ENCODE measurements at regions not wholly inside any gene's neighbourhood (a gene's known extent, or its start where the extent isn't known, plus 50 kb on each side); places are given as distances from the start of the nearest gene placed in this dataset.

DNA sequence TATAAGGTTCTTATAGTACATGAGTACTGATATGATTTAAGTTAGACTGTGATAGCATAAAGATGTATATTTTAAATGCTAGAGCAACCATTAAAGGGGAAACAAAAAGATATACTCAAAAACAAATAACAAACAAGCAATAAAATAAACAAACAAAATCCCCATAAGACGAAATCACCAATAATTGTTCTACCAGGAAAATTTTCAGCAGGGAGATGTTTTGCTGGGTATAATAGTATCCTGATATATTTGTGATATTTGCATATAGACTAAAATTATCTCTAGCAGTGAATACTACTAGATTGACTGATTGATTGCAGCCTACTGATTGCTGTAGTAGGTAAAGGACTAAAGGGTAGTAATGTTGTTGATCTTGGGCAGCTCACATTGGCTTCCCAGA is 177.4 kb downstream of the TMEM182 start:
- no peak overlapping the region for H3K27ac ChIP-seq (ENCODE audit: low read length)
- no peaks in the 10 kb centered on the region for H3F3A ChIP-seq (ENCODE audit: insufficient read depth, low read length, poor library complexity, severe bottlenecking)
- no peaks in the 10 kb centered on the region for H3K27me3 ChIP-seq (ENCODE audit: insufficient read depth, low read depth, low read length)
- peaks cover 3% of the 10 kb centered on the region for H3K9me3 ChIP-seq (ENCODE audit: low read length)
- H3K4me2 ChIP-seq (ENCODE audit: low read length) = no peak overlapping the region
- no peaks in the 10 kb centered on the region for H3K79me2 ChIP-seq (replicated peaks; ENCODE audit: insufficient read depth, low read length)
- no peaks in the 10 kb centered on the region for H4K20me1 ChIP-seq (ENCODE audit: insufficient read depth)
- no peaks in the 10 kb centered on the region for H3K9me2 ChIP-seq (ENCODE audit: insufficient read depth, low read length)
- H2AFZ ChIP-seq (ENCODE audit: low read depth, low read length) = no peak overlapping the region
- no peak overlapping the region for H3K4me3 ChIP-seq (ENCODE audit: low read length)
- TF ChIP-seq TAF1 (IDR thresholded peaks at IDR 0.05; ENCODE audit: low read depth) (no peak), SMC3 (conservative IDR thresholded peaks at IDR 0.05; ENCODE audit: poor library complexity) (no peak), MXI1 (conservative IDR thresholded peaks at IDR 0.05; ENCODE audit: poor library complexity, severe bottlenecking) (no peak)
- TF ChIP-seq, protein P1, sequence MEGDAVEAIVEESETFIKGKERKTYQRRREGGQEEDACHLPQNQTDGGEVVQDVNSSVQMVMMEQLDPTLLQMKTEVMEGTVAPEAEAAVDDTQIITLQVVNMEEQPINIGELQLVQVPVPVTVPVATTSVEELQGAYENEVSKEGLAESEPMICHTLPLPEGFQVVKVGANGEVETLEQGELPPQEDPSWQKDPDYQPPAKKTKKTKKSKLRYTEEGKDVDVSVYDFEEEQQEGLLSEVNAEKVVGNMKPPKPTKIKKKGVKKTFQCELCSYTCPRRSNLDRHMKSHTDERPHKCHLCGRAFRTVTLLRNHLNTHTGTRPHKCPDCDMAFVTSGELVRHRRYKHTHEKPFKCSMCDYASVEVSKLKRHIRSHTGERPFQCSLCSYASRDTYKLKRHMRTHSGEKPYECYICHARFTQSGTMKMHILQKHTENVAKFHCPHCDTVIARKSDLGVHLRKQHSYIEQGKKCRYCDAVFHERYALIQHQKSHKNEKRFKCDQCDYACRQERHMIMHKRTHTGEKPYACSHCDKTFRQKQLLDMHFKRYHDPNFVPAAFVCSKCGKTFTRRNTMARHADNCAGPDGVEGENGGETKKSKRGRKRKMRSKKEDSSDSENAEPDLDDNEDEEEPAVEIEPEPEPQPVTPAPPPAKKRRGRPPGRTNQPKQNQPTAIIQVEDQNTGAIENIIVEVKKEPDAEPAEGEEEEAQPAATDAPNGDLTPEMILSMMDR (IDR thresholded peaks at IDR 0.05; ENCODE audit: poor library complexity, severe bottlenecking) = no peak
- TF ChIP-seq, protein P2, sequence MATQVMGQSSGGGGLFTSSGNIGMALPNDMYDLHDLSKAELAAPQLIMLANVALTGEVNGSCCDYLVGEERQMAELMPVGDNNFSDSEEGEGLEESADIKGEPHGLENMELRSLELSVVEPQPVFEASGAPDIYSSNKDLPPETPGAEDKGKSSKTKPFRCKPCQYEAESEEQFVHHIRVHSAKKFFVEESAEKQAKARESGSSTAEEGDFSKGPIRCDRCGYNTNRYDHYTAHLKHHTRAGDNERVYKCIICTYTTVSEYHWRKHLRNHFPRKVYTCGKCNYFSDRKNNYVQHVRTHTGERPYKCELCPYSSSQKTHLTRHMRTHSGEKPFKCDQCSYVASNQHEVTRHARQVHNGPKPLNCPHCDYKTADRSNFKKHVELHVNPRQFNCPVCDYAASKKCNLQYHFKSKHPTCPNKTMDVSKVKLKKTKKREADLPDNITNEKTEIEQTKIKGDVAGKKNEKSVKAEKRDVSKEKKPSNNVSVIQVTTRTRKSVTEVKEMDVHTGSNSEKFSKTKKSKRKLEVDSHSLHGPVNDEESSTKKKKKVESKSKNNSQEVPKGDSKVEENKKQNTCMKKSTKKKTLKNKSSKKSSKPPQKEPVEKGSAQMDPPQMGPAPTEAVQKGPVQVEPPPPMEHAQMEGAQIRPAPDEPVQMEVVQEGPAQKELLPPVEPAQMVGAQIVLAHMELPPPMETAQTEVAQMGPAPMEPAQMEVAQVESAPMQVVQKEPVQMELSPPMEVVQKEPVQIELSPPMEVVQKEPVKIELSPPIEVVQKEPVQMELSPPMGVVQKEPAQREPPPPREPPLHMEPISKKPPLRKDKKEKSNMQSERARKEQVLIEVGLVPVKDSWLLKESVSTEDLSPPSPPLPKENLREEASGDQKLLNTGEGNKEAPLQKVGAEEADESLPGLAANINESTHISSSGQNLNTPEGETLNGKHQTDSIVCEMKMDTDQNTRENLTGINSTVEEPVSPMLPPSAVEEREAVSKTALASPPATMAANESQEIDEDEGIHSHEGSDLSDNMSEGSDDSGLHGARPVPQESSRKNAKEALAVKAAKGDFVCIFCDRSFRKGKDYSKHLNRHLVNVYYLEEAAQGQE (IDR thresholded peaks at IDR 0.05; ENCODE audit: borderline replicate concordance) = no peak
- H3K36me3 ChIP-seq (ENCODE audit: insufficient read depth, low read length) = no peaks in the 10 kb centered on the region
- H3K9ac ChIP-seq (ENCODE audit: low read length) = no peak overlapping the region

DNA sequence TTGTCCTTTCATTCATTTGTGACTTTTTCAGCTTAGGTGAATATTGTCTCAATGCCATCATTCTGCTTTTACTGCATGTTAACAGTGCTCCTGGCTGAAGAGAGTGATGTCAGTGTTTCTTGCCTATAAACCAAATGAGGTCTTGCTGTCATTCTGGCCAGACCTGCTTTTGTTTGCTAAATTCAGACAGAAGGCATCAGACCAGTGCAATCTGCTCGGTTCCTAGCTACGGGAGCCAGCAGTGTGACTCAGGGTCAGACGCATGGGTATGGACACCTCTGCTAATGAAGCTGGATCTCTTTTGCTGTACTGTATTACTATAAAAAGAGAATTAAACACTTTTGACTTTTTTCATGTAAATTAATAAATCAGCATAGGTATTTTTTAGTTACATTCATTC is 178.9 kb downstream of the TMEM182 start:
- no peak overlapping the region for H3K4me2 ChIP-seq (ENCODE audit: low read length)
- no peaks in the 10 kb centered on the region for H3K27me3 ChIP-seq (ENCODE audit: insufficient read depth, low read depth, low read length)
- H4K20me1 ChIP-seq (ENCODE audit: insufficient read depth) = no peaks in the 10 kb centered on the region
- no peak for TF ChIP-seq POLR2AphosphoS5 (IDR thresholded peaks at IDR 0.05)
- TF ChIP-seq RAD21 (conservative IDR thresholded peaks at IDR 0.05) = no peak
- TF ChIP-seq, protein P2 (IDR thresholded peaks at IDR 0.05; ENCODE audit: borderline replicate concordance) = no peak
- no peak for TF ChIP-seq EP300 (conservative IDR thresholded peaks at IDR 0.05; ENCODE audit: poor library complexity, severe bottlenecking)
- TF ChIP-seq, protein P1 (IDR thresholded peaks at IDR 0.05; ENCODE audit: poor library complexity, severe bottlenecking) = no peak
- no peak for TF ChIP-seq TAF1 (IDR thresholded peaks at IDR 0.05; ENCODE audit: low read depth)
- no peak for TF ChIP-seq SMC3 (conservative IDR thresholded peaks at IDR 0.05; ENCODE audit: poor library complexity)
- TF ChIP-seq MXI1 (conservative IDR thresholded peaks at IDR 0.05; ENCODE audit: poor library complexity, severe bottlenecking) = no peak
- no peak for TF ChIP-seq EZH2 (IDR thresholded peaks at IDR 0.05; ENCODE audit: borderline replicate concordance, insufficient read depth, low read length, poor library complexity, severe bottlenecking)
- H3F3A ChIP-seq (ENCODE audit: insufficient read depth, low read length, poor library complexity, severe bottlenecking) = no peaks in the 10 kb centered on the region
- no peaks in the 10 kb centered on the region for H3K9me2 ChIP-seq (ENCODE audit: insufficient read depth, low read length)
- no peak overlapping the region for H3K4me3 ChIP-seq (ENCODE audit: low read length)
- no peaks in the 10 kb centered on the region for H3K36me3 ChIP-seq (ENCODE audit: insufficient read depth, low read length)
- H3K9me3 ChIP-seq (ENCODE audit: low read length) = peaks cover 3% of the 10 kb centered on the region
- no peak overlapping the region for H3K27ac ChIP-seq (ENCODE audit: low read length)
- H3K79me2 ChIP-seq (replicated peaks; ENCODE audit: insufficient read depth, low read length) = no peaks in the 10 kb centered on the region
- H2AFZ ChIP-seq (ENCODE audit: low read depth, low read length) = no peak overlapping the region
- no peak overlapping the region for H3K9ac ChIP-seq (ENCODE audit: low read length)

Measured in neural cell (in vitro differentiated cells).